Right renal cortex interstitium (tissue), 3 donors: ENCODE measurements at regions not wholly inside any gene's neighbourhood (a gene's known extent, or its start where the extent isn't known, plus 50 kb on each side); places are given as distances from the start of the nearest gene placed in this dataset.

Experiments
- DNase-seq, 3 donors: peaks; one replicate each; pipeline ENCODE4 v3.0.0-alpha.2; 2013; ENCODE audit warnings: low read depth in 3 of 3, low spot score in 2 of 3

DNA sequence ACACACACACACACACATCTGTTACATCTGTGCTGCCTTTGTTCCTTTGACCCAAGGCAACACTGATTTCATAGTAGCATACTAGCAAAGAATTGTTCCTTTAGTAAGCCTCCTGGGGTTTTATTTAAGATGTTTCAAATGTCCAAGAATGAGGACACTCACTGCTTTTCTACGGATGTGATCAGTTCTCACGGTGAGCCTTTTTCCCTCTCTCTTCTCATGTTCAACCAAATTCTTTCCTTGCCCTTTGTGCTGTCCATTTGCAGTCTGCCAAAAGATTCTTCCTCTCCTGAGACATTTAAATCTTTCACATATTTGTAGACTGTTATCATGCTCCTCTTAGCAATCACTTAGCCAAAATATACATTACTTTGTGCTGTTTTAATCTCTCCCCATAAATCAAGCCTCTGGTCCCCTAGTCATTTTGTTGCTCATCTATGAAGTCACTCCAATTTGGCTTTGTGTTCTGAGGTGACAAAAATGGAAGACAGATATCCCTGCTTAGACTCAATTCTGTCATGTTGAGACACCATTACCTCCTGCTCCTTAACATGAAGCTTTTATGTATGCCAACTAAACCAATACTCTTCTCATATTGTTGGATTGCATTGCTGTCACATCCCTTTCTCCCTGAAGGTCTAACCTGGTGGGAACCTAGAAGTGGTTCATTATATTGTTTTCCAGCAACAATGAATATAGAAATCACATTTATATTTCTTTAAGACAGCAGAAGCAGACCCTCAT is 1605.3 kb upstream of the ACVR2A start:
- no peak for DNase-seq

DNA sequence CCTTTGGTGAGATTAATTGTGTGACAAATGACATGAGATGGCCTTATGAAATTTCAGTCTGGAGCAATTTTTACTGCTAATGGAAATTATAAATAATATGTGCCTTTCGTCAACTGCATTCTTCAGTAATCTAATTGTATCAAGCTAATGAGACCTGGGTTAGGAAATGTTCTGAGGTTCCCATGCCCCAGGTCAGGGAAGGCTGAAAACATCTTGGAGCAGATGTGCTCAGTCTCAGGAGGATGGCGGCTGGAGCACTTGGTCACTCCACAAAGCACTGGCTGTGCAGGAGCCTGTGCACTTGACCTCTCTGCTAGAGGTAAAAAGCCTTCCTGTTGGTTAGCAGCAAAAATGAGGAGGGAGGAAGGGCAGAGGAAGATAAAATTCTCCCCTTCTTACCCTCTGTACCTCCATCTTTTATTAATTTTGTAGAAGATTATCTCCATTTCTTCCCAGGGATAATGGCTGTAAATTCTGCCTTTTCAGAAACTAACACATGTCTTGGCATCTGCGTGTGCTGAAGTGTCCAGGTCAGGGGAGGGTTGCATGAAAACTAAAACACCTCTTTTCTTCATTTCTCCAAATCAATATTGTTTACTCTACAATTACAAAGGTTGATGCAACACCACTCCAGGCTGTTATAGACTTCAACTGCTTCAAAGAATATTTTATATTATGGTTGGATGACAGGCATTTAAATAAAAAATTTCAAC is 1606.4 kb upstream of the ACVR2A start:
- no peak for DNase-seq

DNA sequence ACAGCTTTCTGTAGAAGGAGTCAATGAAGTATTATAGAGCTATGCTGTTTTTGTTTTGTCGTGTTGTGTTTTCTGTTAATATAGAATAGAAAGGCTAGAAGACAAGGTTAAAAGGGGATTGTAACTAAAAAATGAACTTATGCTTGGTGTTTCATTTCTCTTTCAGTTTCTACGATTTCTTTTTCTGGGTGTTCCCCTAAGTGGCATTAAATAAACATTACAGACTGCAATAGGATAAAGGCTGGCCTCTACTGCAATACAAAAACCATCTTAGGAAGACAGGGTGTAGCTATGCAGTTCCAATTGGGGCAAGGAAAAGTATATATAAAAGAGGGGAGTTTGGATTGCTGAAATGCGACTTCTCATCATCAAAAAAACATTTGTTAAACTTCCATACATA is 1609.7 kb upstream of the ACVR2A start:
- no peak for DNase-seq

DNA sequence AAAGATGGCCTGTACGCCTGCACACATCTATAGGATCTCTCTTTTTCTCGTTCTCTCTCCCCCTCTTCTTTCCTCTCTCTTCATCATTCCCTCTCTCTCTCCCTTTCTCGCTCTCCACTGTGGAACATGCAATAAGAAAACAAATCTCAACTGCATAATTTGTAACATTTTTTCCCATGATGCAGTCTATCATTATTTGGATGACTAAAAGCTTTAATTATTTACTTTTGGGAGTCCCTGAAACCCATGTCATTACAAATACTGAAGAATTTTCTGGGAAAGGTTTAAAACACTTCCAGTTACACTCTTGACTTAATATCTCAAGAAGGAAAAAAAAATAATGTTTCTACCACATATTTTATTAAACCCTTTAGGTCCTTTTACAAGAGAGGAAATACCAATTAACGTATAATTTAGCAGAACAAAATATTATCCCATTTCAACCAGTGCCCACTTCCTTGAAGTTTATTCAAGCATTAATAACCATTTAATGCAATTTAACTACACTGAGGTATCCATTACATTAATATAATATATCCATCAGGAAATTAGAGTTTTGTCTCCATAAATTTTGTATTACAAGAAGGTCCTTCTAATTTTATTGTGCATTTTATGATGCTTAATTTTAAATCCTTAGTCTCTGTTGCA is 1615.2 kb upstream of the ACVR2A start:
- DNase-seq: no peak

DNA sequence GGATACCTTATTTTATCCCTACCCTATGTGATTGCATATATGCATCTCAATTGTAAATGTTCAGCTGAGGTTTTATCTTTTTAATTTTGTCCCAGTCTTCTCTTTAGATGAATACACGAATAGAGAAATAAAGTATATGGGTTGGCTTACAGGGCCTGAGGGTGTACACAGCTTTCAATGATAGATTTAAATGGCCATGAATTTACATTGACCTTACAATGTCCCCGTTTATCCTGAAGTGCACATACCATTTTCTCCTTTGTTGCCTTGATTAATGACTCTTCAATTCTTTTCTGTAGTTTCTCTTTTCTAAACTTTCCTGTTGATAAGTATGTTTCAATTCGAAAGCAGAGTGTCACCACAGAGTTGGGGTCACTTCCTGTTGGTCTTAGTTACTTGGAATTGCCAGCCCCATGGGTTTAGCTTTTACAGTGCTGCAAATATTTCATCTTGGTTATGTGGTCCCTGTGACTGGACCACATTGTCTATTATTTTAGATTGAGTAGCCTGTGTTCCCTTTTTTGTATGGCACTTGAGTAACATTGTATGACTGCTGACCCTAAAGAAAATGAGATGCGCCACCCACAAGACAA is 1616.3 kb upstream of the ACVR2A start:
- DNase-seq: no peak

DNA sequence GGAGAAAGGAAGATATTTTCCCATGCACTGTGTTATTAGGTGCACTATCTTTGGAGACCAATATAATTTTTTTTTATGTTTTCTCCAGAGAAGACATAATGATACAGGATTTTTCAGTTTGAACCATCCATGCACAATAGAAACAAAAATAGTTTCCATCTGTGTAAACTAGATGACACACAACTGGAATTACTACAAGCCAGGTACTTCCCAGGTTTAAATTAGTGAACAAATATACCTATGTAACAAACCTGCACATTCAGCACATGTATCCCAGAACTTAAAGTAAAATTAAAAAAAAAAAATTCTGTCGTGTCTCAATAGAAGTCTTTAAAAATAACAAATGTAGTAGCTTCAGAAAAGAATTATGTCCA is 1616.8 kb upstream of the ACVR2A start:
- DNase-seq: no peak

DNA sequence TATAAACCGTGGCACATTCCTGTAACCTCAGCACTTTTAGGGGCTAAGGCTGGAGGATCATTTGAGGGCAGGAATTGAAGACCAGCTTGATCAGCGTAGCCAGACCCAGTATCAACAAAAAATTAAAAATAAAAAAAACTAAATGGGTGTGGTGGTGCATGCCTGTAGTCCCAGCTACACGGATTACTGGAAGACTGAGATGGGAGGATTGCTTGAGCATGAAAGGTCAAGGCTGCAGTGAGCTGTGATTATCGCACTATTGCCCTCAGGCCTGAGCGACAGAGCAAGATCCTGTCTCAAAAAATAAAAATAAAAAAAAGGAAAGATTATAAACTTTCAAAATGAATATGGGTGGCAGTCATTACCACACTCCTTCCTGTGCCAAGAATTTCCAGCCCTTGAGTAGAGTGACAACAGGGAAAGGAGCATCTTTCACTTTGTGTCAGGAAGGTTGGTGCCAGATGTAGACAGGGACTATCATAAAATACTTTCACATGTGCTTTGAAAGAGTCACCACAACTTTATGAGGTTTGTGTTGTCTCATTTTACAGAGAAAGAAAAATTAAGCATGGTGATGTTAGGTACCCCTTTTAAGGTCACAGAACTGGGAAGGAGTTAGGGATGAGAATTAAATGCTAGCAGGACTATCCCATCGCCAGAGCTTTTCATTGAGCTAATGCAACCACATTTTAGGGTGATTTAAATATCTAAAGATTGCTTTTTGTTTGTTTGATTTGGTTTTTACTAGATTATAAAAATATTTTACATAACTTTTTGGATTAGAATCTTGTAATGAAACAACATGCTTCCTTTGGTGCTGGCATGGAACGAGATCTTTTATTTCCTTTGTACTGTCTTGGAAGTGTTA is 1617.4 kb upstream of the ACVR2A start:
- DNase-seq: no peak

DNA sequence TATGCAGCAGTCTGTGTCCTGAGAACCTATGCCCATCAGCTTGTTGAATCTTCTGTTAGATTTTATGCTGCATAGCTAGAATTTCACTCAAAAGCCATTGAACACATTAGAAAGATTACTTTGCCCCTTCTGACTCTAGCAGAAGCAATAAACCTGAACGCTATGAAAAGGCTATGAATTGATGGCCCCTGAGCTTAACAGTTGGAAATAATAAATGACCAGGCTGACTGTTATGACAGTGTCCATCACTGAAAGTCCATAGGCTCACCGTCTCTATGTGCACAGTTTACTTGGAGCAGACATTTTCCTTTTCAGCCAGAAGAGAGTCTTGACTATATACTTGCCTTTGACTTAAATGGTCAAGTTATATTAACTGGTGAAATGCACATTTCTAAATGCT is 1618.8 kb upstream of the ACVR2A start:
- DNase-seq: no peak

DNA sequence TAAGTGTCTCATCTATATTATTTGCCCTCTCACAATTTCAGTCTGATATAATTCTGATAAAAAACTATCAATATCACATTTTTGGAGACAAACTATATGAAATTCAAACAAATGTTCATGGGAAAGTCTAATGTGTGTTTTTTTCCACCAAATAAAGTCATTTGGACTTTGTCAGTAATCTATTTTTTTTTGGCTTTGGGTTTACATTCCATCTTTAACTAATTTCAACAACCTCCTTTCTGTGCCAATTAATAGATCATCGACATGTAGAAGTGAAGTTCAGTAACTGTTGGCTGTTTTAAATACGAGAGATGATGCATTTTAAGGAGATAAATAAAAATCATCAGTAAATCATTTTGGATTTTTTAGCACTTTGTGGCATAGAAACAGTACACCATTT is 1623.0 kb upstream of the ACVR2A start:
- no peak for DNase-seq

DNA sequence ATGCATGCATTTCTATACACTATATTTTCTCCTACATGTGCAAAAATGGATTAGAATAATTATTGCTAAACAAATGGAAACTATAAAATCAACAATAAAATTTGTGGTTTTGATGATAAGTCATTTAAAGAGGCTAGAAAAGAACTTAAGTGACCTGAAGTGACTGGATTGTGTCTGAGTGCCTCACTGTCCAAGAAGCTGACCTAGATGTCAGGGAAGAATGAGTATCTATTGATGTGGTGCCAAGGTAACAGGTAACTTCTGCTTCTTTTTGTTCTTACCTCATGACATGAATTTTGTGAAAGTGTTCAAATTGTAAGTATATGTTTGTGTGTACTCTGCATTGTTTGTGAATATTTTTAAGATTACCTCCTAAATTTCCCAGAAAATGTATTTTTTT is 1623.9 kb upstream of the ACVR2A start:
- DNase-seq: no peak

DNA sequence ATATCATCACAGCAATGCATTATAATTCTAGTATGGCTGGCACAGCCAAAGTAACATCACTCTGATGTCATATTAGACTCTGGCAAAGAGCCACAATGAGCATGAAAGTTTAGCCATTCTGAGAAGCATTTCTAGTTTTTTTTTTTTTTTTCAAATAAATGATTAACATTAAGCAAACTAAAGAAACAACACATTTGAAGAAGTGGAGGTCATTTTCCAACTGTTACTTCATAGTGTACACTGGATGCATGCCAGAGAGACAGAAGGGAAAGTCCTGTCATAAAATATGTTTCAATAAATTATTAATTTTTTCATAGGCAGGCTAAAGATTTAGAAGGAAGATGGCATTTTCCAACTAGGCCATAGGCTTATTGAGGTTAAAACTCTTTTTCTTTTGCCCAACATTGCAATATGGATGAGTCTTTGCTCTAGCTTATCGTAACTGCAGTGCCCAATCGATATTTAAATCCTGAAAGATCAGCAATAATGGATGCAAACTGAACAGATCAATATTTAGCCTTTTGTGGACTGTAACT is 1630.4 kb upstream of the ACVR2A start:
- DNase-seq: no peak

DNA sequence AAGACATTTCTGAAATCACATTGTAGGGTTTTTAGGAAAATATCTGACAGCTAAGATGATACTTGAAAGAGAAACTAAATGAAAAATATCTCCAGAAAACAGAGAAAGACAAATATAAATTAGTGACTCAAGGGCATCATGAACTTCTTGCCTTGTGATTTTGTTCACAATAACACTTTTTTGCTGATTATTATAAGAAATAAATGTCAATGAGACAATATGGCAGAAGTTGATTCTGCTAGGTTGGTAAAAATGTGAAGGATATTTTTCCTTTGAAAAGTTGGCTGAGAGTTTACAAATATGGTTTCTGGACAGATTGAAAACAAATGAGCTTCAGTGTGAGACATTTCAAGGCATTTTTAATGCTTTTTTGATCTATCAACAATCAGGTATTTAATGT is 1631.2 kb upstream of the ACVR2A start:
- no peak for DNase-seq

DNA sequence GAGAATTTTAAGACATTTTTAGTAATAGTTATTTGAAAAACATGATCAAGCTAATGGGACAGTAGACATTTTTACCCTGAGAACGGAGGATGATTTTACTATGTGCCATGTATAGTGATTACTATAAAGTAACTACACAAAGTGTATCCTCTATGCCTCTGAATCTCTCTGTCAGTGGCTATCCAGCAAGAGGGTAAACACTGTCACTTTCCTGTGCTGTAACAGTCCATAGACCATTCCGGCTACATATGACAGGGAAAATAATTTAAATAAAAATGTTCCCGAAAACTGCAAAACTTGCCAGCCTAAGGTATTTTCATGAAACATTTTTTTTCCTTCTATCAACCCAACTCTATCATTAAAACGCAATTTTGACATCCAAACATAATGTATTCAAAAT is 1632.2 kb upstream of the ACVR2A start:
- DNase-seq: no peak

DNA sequence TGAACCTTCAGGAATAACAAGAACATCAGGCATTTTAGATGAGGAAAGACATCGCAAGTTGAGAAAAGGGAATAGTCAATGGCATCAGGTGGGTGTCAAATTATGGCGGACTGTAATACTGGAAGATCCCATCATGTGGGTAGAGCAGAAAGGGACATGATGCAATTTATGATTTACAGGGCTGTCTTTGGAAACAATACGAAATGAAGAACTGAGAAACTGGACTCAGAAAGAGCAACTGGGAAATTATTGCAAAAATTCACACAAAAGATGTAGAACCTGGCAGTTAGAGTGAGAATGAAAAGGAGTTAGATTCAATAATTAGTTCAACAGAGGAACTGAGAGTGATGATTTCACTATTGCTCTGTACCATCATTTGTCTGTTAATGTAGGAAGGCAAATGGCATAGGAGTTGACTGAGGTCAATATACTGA is 1635.0 kb upstream of the ACVR2A start:
- DNase-seq: no peak

DNA sequence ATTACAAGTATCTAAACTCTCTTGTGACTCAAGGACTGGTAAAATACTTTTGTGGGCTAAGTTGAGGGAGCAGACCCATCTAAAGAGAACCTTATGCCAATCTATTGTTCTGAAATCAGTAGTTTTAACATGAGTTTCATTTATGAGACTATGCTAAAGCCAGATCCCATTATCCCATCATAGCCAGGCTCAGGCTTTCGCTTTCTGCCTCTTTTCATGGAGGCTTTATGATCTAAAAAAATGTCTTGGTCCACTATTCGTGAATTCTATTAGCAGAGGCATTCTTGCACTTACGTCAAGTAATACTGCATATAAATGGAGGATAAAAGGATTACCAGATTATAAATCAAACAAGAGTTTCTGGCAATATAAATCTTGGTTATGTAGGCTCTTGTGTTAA is 1636.9 kb upstream of the ACVR2A start:
- DNase-seq: no peak

DNA sequence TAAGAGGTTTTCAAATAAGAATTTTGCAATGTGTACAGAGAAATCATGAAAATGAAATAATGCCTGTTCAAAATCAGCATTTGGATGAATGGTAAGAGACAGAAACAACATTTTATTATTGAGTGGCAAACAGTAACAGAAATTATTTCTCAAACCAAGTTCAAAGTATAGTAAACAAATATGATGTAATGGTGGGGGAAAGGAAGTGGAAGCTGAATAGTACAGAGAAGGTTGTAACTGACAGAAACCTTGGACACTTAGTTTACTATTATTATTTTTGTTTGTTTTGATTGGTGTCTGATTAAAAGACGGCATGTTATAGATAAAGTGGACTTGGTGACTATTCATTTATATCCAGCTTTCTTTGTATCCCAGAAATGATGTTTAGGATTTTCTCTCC is 1637.4 kb upstream of the ACVR2A start:
- DNase-seq: no peak

DNA sequence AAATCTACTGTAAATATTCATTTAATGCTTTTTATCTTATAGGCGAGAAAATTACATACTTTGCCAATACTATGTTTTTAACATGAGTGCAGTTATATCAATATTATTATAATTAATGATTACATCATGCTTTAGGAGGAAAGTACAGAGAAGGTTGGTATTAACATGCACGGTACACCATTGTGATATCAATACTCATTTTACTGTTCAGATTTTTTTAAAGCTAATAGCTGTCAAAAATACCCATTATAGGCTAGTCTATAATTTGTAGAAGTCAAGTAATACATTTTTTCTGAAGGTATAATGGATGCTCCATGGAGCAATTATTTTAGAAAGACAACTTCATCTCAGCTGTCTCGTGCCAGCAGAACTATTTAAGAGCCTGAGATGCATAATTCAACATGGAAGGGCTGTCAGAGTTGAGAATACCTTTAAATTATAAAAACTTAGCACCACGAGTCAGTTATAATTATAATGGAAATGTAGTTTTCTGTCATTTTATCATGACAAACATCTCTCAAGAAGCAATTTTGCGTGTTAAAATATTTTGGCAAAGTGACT is 1641.7 kb upstream of the ACVR2A start:
- no peak for DNase-seq

DNA sequence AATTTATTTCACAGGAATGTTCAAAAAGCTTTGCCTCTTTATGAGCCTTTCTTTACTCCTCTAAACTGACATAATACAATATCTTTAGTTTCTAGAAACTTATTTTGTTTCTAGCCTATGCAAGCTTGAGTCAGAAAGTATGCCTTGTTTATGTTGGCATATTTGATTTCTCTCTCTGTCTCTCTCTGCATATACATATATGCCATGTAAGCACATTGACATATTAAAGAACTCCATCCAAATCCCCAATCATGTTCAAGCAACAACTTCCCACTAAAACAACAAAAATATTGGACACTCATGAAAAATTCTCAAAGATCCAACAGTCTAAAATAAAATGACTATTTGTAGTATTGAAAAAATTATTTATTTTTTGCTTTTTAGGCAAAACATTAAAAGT is 1651.2 kb upstream of the ACVR2A start:
- no peak for DNase-seq

DNA sequence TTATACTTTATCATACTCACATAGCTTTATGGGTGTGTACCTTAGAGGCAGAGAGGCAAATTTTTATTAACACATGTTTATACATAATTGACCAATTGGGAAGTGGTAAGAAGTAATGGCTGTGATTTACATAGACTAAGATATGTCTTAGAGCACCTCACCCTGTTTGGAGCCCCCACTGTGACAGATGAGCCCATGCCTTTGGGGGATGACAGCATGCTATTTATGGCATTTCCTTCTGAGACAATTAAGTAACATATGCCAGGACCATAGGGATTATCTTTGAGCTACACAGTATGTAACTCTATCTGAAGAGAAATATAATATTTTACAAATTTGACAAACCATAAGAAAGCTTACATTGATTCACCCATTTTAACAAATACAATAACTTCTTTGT is 1655.3 kb upstream of the ACVR2A start:
- DNase-seq: no peak

DNA sequence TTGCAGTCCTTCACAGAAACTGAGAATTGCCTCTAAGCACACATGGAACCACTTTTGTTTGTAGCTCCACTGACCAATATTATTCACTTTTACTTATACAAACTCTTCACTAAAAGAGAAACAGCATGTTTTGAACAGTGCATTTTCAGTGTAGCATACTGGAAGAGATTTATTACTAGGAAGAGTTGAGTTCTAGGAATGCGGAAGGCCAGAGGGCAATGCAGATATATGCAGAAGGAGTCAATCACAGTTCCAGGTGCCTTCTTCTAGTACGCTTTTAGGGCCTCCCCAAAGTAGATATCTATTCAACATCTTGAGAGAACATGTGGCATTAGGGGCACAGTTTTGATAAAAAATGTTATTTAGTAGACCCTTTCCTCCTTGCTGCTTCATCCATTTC is 1654.0 kb upstream of the ZEB2 start:
- no peak for DNase-seq
